ENCODE measurements at regions not wholly inside any gene's neighbourhood (a gene's known extent, or its start where the extent isn't known, plus 50 kb on each side); places are given as distances from the start of the nearest gene placed in this dataset.
"Not testable (repeated sequence)": the region's sequence is repeated elsewhere in the genome, so short reads cannot be mapped to it uniquely, and the experiment has no call there.

- H3K36me3 ChIP-seq: no peaks in the 10 kb centered on the region
- no peak for TF ChIP-seq Cebpa-rat (IDR thresholded peaks at IDR 0.05)
- no peak overlapping the region for H3K9ac ChIP-seq
- no peak overlapping the region for H3K27ac ChIP-seq
- no peak overlapping the region for H3K4me2 ChIP-seq
- H4K20me1 ChIP-seq: no peaks in the 10 kb centered on the region
- H3K9me3 ChIP-seq: no peaks in the 10 kb centered on the region
- H3K27me3 ChIP-seq: no peaks in the 10 kb centered on the region
- no peaks in the 10 kb centered on the region for H3K4me1 ChIP-seq
- H3K4me3 ChIP-seq: no peak overlapping the region
These were observed 71.1 kb upstream of the ABLIM1 start for GRCh38 chr10:114729103-114729659.

GRCh38 chr10:114730291-114730690 is 72.2 kb upstream of the ABLIM1 start:
- H3K9me3 ChIP-seq: no peaks in the 10 kb centered on the region
- H4K20me1 ChIP-seq: no peaks in the 10 kb centered on the region
- no peaks in the 10 kb centered on the region for H3K36me3 ChIP-seq
- no peak overlapping the region for H3K4me3 ChIP-seq
- H3K27ac ChIP-seq: no peak overlapping the region
- TF ChIP-seq Cebpa-rat (IDR thresholded peaks at IDR 0.05): no peak
- H3K4me2 ChIP-seq: no peak overlapping the region
- H3K9ac ChIP-seq: no peak overlapping the region
- no peaks in the 10 kb centered on the region for H3K4me1 ChIP-seq
- H3K27me3 ChIP-seq: no peaks in the 10 kb centered on the region

- H3K4me2 ChIP-seq: no peak overlapping the region
These were observed 74.9 kb upstream of the ABLIM1 start for GRCh38 chr10:114732931-114733330.

GRCh38 chr10:114735946-114736345 is 77.9 kb upstream of the ABLIM1 start:
- H3K9me3 ChIP-seq: no peaks in the 10 kb centered on the region
- no peaks in the 10 kb centered on the region for H3K4me1 ChIP-seq
- no peak overlapping the region for H3K4me2 ChIP-seq
- no peak overlapping the region for H3K9ac ChIP-seq
- no peaks in the 10 kb centered on the region for H3K36me3 ChIP-seq
- H3K27ac ChIP-seq: no peak overlapping the region
- no peak for TF ChIP-seq Cebpa-rat (IDR thresholded peaks at IDR 0.05)
- H4K20me1 ChIP-seq: no peaks in the 10 kb centered on the region
- H3K27me3 ChIP-seq: no peaks in the 10 kb centered on the region
- no peak overlapping the region for H3K4me3 ChIP-seq

More at GRCh38 chr10:114732931-114733330, 74.9 kb upstream of the ABLIM1 start:
- Histone ChIP-seq H3K4me3 (no peak overlapping the region), H3K36me3 (no peaks in the 10 kb centered on the region), H3K4me1 (no peaks in the 10 kb centered on the region), H3K27ac (no peak overlapping the region), H3K9ac (no peak overlapping the region), H4K20me1 (no peaks in the 10 kb centered on the region), H3K27me3 (no peaks in the 10 kb centered on the region), H3K9me3 (no peaks in the 10 kb centered on the region)
- TF ChIP-seq Cebpa-rat (IDR thresholded peaks at IDR 0.05): no peak

- no peaks in the 10 kb centered on the region for H3K36me3 ChIP-seq
- no peak overlapping the region for H3K9ac ChIP-seq
- no peak overlapping the region for H3K4me3 ChIP-seq
- H3K4me1 ChIP-seq: no peaks in the 10 kb centered on the region
- no peaks in the 10 kb centered on the region for H3K9me3 ChIP-seq
- no peak overlapping the region for H3K4me2 ChIP-seq
- H3K27me3 ChIP-seq: no peaks in the 10 kb centered on the region
- no peaks in the 10 kb centered on the region for H4K20me1 ChIP-seq
- no peak for TF ChIP-seq Cebpa-rat (IDR thresholded peaks at IDR 0.05)
- no peak overlapping the region for H3K27ac ChIP-seq
These were observed 77.9 kb upstream of the FHIP2A start for GRCh38 chr10:114743521-114744231.

- no peak overlapping the region for H3K4me2 ChIP-seq
- H3K27ac ChIP-seq: no peak overlapping the region
- no peak for TF ChIP-seq Cebpa-rat (IDR thresholded peaks at IDR 0.05)
- no peaks in the 10 kb centered on the region for H4K20me1 ChIP-seq
- H3K27me3 ChIP-seq: no peaks in the 10 kb centered on the region
- no peak overlapping the region for H3K9ac ChIP-seq
- no peaks in the 10 kb centered on the region for H3K9me3 ChIP-seq
- H3K4me1 ChIP-seq: no peaks in the 10 kb centered on the region
- H3K36me3 ChIP-seq: no peaks in the 10 kb centered on the region
- no peak overlapping the region for H3K4me3 ChIP-seq
These were observed 75.0 kb upstream of the FHIP2A start for GRCh38 chr10:114746531-114746930.

- H4K20me1 ChIP-seq: no peaks in the 10 kb centered on the region
- no peak overlapping the region for H3K4me2 ChIP-seq
- H3K27me3 ChIP-seq: no peaks in the 10 kb centered on the region
- H3K9ac ChIP-seq: no peak overlapping the region
- H3K4me3 ChIP-seq: no peak overlapping the region
- no peaks in the 10 kb centered on the region for H3K4me1 ChIP-seq
- no peak for TF ChIP-seq Cebpa-rat (IDR thresholded peaks at IDR 0.05)
- no peaks in the 10 kb centered on the region for H3K9me3 ChIP-seq
- H3K36me3 ChIP-seq: no peaks in the 10 kb centered on the region
- H3K27ac ChIP-seq: no peak overlapping the region
These were observed 73.3 kb upstream of the FHIP2A start for GRCh38 chr10:114748241-114748640.

GRCh38 chr10:114749014-114749413 is 72.6 kb upstream of the FHIP2A start:
- no peaks in the 10 kb centered on the region for H3K4me1 ChIP-seq
- no peak overlapping the region for H3K4me3 ChIP-seq
- H3K9me3 ChIP-seq: no peaks in the 10 kb centered on the region
- H3K36me3 ChIP-seq: no peaks in the 10 kb centered on the region
- H4K20me1 ChIP-seq: no peaks in the 10 kb centered on the region
- H3K9ac ChIP-seq: no peak overlapping the region
- H3K4me2 ChIP-seq: no peak overlapping the region
- no peak for TF ChIP-seq Cebpa-rat (IDR thresholded peaks at IDR 0.05)
- no peak overlapping the region for H3K27ac ChIP-seq
- no peaks in the 10 kb centered on the region for H3K27me3 ChIP-seq

GRCh38 chr10:114749510-114749909 is 72.1 kb upstream of the FHIP2A start:
- no peak overlapping the region for H3K4me3 ChIP-seq
- no peaks in the 10 kb centered on the region for H4K20me1 ChIP-seq
- H3K27ac ChIP-seq: no peak overlapping the region
- H3K36me3 ChIP-seq: no peaks in the 10 kb centered on the region
- H3K9ac ChIP-seq: no peak overlapping the region
- no peaks in the 10 kb centered on the region for H3K9me3 ChIP-seq
- no peak overlapping the region for H3K4me2 ChIP-seq
- no peaks in the 10 kb centered on the region for H3K27me3 ChIP-seq
- no peak for TF ChIP-seq Cebpa-rat (IDR thresholded peaks at IDR 0.05)
- no peaks in the 10 kb centered on the region for H3K4me1 ChIP-seq

- Histone ChIP-seq H3K9me3 (no peaks in the 10 kb centered on the region), H3K27ac (no peak overlapping the region), H3K27me3 (no peaks in the 10 kb centered on the region), H3K36me3 (no peaks in the 10 kb centered on the region), H3K4me1 (no peaks in the 10 kb centered on the region), H3K4me2 (no peak overlapping the region), H4K20me1 (no peaks in the 10 kb centered on the region), H3K9ac (no peak overlapping the region), H3K4me3 (no peak overlapping the region)
- TF ChIP-seq Cebpa-rat (IDR thresholded peaks at IDR 0.05): no peak
These were observed 69.7 kb upstream of the FHIP2A start for GRCh38 chr10:114751856-114752255.

- H3K27me3 ChIP-seq, H3K4me3 ChIP-seq, H3K9me3 ChIP-seq, H3K36me3 ChIP-seq, H4K20me1 ChIP-seq, H3K27ac ChIP-seq, H3K4me1 ChIP-seq, H3K9ac ChIP-seq, H3K4me2 ChIP-seq: not testable (repeated sequence)
These were observed 69.0 kb upstream of the FHIP2A start for GRCh38 chr10:114752570-114752969.

Measured in BLaER1 (cell line).